ENCODE measurements at regions not wholly inside any gene's neighbourhood (a gene's known extent, or its start where the extent isn't known, plus 50 kb on each side); places are given as distances from the start of the nearest gene placed in this dataset.
A peak's percentile ranks its signal among the peaks of the same experiment; 100 is the strongest.

DNA sequence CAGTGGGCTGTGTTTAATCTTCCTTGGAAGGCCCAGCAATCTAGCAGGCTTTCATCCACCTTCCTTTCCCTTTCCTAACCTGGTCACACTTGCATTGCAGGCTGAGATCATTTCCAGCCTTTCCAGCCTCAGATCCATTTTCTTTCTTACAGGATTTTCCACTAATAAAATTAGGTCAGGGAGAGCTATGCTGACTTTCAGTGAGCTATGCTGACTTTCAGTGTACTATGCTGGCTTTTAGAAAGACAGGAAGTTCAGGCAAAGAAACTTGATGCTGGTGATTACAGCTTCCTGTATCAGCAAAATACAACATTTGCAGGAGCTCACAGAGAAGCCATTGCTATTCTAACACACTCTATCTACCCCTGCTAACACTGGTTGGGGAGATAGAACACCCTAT lies 735.0 kb downstream of the CCDC85A start:
- peaks cover 0 to 12% of the 10 kb centered on the region in 2 experiments for H3K9me3 ChIP-seq (ENCODE audit: control insufficient read depth in 2 of 2, low read length in 2 of 2)
- H3K4me3 ChIP-seq (ENCODE audit: low read depth, low read length), result no peak overlapping the region
- Mint-ChIP-seq H3K27ac (no peak overlapping the region), H3K4me3 (no peak overlapping the region), H3K27me3 (no peaks in the 10 kb centered on the region), H3K4me1 (no peaks in the 10 kb centered on the region), H3K36me3 (no peaks in the 10 kb centered on the region), H3K9me3 (peaks cover 0 to 32% (median 8%) of the 10 kb centered on the region in 7 donors)
- no peaks in the 10 kb centered on the region for H3K27me3 ChIP-seq (ENCODE audit: control insufficient read depth, insufficient read depth, low read length)
- no peak for DNase-seq
- no peak for ATAC-seq (ENCODE audit: low read depth in 2 of 2)
- no peak overlapping the region for H3K27ac ChIP-seq (ENCODE audit: insufficient read depth, low read length, poor library complexity, severe bottlenecking)
- H3K4me1 ChIP-seq (ENCODE audit: control insufficient read depth, insufficient read depth, low read length, poor library complexity, severe bottlenecking), result no peaks in the 10 kb centered on the region
- H3K36me3 ChIP-seq (ENCODE audit: control insufficient read depth, insufficient read depth, low read length), result no peaks in the 10 kb centered on the region

DNA sequence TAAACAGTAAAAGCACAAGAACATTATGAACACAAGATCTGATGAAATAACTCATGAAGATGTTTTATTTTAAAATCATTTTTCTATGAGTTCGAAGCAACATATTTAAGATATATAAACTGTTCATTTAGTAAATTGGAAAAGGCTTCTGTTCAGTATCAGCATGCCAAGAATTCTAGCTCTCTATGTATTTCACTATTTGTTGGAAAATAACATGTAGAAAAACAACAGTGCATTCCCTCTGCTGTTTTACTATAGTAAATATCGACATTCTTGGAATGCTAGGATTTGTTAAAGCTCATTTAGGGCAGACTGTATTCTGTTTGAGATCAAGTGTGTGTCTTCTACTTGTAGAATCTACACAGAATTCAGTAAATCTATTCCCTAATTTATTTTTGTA lies 750.2 kb downstream of the CCDC85A start:
- Histone ChIP-seq H3K36me3 (ENCODE audit: control insufficient read depth, insufficient read depth, low read length) (no peaks in the 10 kb centered on the region), H3K27me3 (ENCODE audit: control insufficient read depth, insufficient read depth, low read length) (no peaks in the 10 kb centered on the region), H3K4me1 (ENCODE audit: control insufficient read depth, insufficient read depth, low read length, poor library complexity, severe bottlenecking) (no peaks in the 10 kb centered on the region), H3K4me3 (ENCODE audit: low read depth, low read length) (no peak overlapping the region), H3K9me3 (ENCODE audit: control insufficient read depth in 2 of 2, low read length in 2 of 2) (no peaks in the 10 kb centered on the region), H3K27ac (ENCODE audit: insufficient read depth, low read length, poor library complexity, severe bottlenecking) (no peak overlapping the region)
- Mint-ChIP-seq H3K4me1 (no peaks in the 10 kb centered on the region), H3K9me3 (peaks cover 0 to 24% (median 5%) of the 10 kb centered on the region in 7 donors), H3K27me3 (no peaks in the 10 kb centered on the region), H3K36me3 (no peaks in the 10 kb centered on the region), H3K4me3 (no peak overlapping the region), H3K27ac (no peak overlapping the region)
- DNase-seq (no peak), ATAC-seq (ENCODE audit: low read depth in 2 of 2) (no peak)

GRCh38 chr2:56934866-56935265 lies 751.1 kb downstream of the CCDC85A start:
- no peaks in the 10 kb centered on the region for H3K36me3 Mint-ChIP-seq

DNA sequence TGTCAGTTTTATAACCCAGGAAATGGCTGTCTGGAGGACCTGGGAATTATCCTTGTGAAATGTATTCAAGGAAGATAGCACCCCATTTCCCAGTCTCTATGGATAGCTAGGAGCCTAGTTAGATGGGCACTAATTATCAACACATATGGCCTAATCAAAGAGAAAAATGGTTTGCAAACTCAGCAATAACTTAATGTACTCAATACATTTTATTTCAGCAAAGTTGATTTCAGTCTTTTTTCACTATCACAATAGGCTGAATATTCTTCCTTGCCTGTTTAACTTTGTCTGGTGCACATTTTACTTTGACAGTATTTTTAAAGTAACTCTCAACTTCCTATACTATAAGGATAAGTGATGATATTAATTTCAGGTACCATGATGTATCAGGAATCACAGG lies 756.3 kb downstream of the CCDC85A start:
- no peaks in the 10 kb centered on the region for H3K36me3 Mint-ChIP-seq
- peaks cover 5 to 30% (median 11%) of the 10 kb centered on the region in 7 donors for H3K9me3 Mint-ChIP-seq
- Histone ChIP-seq H3K4me3 (ENCODE audit: low read depth, low read length) (no peak overlapping the region), H3K9me3 (ENCODE audit: control insufficient read depth in 2 of 2, low read length in 2 of 2) (no peaks in the 10 kb centered on the region), H3K4me1 (ENCODE audit: control insufficient read depth, insufficient read depth, low read length, poor library complexity, severe bottlenecking) (no peaks in the 10 kb centered on the region), H3K36me3 (ENCODE audit: control insufficient read depth, insufficient read depth, low read length) (no peaks in the 10 kb centered on the region), H3K27ac (ENCODE audit: insufficient read depth, low read length, poor library complexity, severe bottlenecking) (no peak overlapping the region), H3K27me3 (ENCODE audit: control insufficient read depth, insufficient read depth, low read length) (no peaks in the 10 kb centered on the region)
- H3K27me3 Mint-ChIP-seq, result no peaks in the 10 kb centered on the region
- no peak overlapping the region for H3K27ac Mint-ChIP-seq
- ATAC-seq (ENCODE audit: low read depth in 2 of 2), result no peak
- H3K4me3 Mint-ChIP-seq, result no peak overlapping the region
- no peaks in the 10 kb centered on the region for H3K4me1 Mint-ChIP-seq
- DNase-seq, result no peak

More at GRCh38 chr2:56934866-56935265, 751.1 kb downstream of the CCDC85A start:
- no peak for DNase-seq
- Histone ChIP-seq H3K36me3 (ENCODE audit: control insufficient read depth, insufficient read depth, low read length) (no peaks in the 10 kb centered on the region), H3K4me1 (ENCODE audit: control insufficient read depth, insufficient read depth, low read length, poor library complexity, severe bottlenecking) (no peaks in the 10 kb centered on the region), H3K4me3 (ENCODE audit: low read depth, low read length) (no peak overlapping the region), H3K27ac (ENCODE audit: insufficient read depth, low read length, poor library complexity, severe bottlenecking) (no peak overlapping the region), H3K27me3 (ENCODE audit: control insufficient read depth, insufficient read depth, low read length) (no peaks in the 10 kb centered on the region), H3K9me3 (ENCODE audit: control insufficient read depth in 2 of 2, low read length in 2 of 2) (no peaks in the 10 kb centered on the region)
- H3K4me3 Mint-ChIP-seq, result no peak overlapping the region
- H3K9me3 Mint-ChIP-seq, result peaks cover 0 to 18% (median 8%) of the 10 kb centered on the region in 7 donors
- H3K27ac Mint-ChIP-seq, result no peak overlapping the region
- no peaks in the 10 kb centered on the region for H3K27me3 Mint-ChIP-seq
- no peak for ATAC-seq (ENCODE audit: low read depth in 2 of 2)
- H3K4me1 Mint-ChIP-seq, result no peaks in the 10 kb centered on the region

DNA sequence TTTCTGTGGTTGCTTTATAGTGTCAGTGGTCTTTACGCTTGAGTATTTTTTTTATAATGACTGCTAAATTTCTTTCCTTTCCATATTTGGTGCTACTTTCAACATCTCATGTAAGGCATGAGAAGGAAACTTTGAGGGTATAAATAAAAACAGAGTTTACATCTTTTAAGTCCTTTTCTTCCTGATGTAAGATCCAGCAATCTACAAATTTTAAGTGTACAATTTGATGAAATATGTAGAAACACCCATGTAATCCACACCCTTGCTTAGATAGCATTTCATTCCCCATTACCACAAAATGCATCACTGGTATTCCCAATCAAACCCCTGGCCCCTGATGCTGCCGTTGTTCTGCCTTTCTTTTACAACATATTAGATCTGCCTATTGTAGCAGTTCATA lies 769.1 kb downstream of the CCDC85A start:
- H3K4me3 ChIP-seq (ENCODE audit: low read depth, low read length), result no peak overlapping the region
- no peak overlapping the region for H3K4me3 Mint-ChIP-seq
- peaks cover 0 to 2% (median 0%) of the 10 kb centered on the region in 4 donors for H3K4me1 Mint-ChIP-seq
- ATAC-seq (ENCODE audit: low read depth in 2 of 2) (no peak), DNase-seq (no peak)
- no peak overlapping the region for H3K27ac Mint-ChIP-seq
- H3K36me3 Mint-ChIP-seq, result no peaks in the 10 kb centered on the region
- no peaks in the 10 kb centered on the region for H3K27me3 ChIP-seq (ENCODE audit: control insufficient read depth, insufficient read depth, low read length)
- H3K27ac ChIP-seq (ENCODE audit: insufficient read depth, low read length, poor library complexity, severe bottlenecking), result no peak overlapping the region
- no peaks in the 10 kb centered on the region for H3K36me3 ChIP-seq (ENCODE audit: control insufficient read depth, insufficient read depth, low read length)
- H3K4me1 ChIP-seq (ENCODE audit: control insufficient read depth, insufficient read depth, low read length, poor library complexity, severe bottlenecking), result no peaks in the 10 kb centered on the region
- H3K9me3 Mint-ChIP-seq, result peaks cover 6 to 40% (median 15%) of the 10 kb centered on the region in 7 donors
- H3K9me3 ChIP-seq (ENCODE audit: control insufficient read depth in 2 of 2, low read length in 2 of 2), result peaks cover 3 to 7% of the 10 kb centered on the region in 2 experiments
- H3K27me3 Mint-ChIP-seq, result no peaks in the 10 kb centered on the region

DNA sequence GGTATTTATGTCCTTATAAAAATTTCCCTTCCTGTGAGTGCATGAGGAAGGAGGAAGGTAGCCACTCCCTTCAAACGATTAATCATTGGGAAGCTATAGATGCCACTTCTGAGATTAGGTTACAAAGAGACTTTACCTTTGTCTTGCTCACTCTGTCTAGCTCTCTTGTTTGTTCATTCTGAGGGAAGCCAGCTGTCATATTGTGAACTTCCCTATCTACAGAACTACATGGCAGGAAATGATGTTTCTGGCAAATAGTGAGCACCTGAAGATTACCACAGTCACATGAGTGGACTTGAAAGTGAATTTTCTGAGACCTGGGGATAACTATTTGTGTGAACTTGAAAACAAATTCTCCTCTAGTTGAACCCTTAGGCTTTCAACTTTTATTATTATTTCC lies 776.8 kb downstream of the CCDC85A start:
- ATAC-seq (ENCODE audit: low read depth in 2 of 2) (no peak), DNase-seq (no peak)
- Histone ChIP-seq H3K4me3 (ENCODE audit: low read depth, low read length) (no peak overlapping the region), H3K27ac (ENCODE audit: insufficient read depth, low read length, poor library complexity, severe bottlenecking) (no peak overlapping the region), H3K27me3 (ENCODE audit: control insufficient read depth, insufficient read depth, low read length) (no peaks in the 10 kb centered on the region), H3K36me3 (ENCODE audit: control insufficient read depth, insufficient read depth, low read length) (no peaks in the 10 kb centered on the region), H3K4me1 (ENCODE audit: control insufficient read depth, insufficient read depth, low read length, poor library complexity, severe bottlenecking) (no peaks in the 10 kb centered on the region), H3K9me3 (ENCODE audit: control insufficient read depth in 2 of 2, low read length in 2 of 2) (peaks cover 2 to 8% of the 10 kb centered on the region in 2 experiments)
- peaks cover 0 to 23% (median 7%) of the 10 kb centered on the region in 7 donors for H3K9me3 Mint-ChIP-seq
- no peak overlapping the region for H3K4me3 Mint-ChIP-seq
- H3K4me1 Mint-ChIP-seq, result peaks cover 0 to 2% (median 0%) of the 10 kb centered on the region in 4 donors
- H3K36me3 Mint-ChIP-seq, result no peaks in the 10 kb centered on the region
- H3K27ac Mint-ChIP-seq, result no peak overlapping the region
- no peaks in the 10 kb centered on the region for H3K27me3 Mint-ChIP-seq

DNA sequence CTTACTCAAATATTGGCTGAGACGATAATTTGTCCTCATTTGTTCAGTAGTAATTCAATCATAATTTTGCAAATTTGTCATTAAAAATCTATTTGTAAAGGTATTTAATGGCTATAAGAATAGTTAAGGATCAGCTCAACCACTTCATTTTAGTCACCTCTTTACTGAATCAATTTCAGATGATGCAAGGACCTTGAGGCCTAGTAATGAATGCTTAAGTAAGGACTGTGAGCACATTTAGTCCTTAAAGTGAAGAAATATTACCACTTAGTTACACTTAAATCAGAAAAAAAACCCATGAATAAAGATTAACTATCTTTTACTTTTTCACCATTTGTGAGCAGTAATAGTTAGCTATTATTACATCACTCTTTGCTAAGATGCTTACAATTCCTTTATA lies 778.9 kb downstream of the CCDC85A start:
- ATAC-seq (ENCODE audit: low read depth in 2 of 2) (no peak), DNase-seq (no peak)
- Histone ChIP-seq H3K27ac (ENCODE audit: insufficient read depth, low read length, poor library complexity, severe bottlenecking) (no peak overlapping the region), H3K4me1 (ENCODE audit: control insufficient read depth, insufficient read depth, low read length, poor library complexity, severe bottlenecking) (no peaks in the 10 kb centered on the region), H3K27me3 (ENCODE audit: control insufficient read depth, insufficient read depth, low read length) (no peaks in the 10 kb centered on the region), H3K4me3 (ENCODE audit: low read depth, low read length) (no peak overlapping the region), H3K9me3 (ENCODE audit: control insufficient read depth in 2 of 2, low read length in 2 of 2) (peaks cover 2 to 8% of the 10 kb centered on the region in 2 experiments), H3K36me3 (ENCODE audit: control insufficient read depth, insufficient read depth, low read length) (no peaks in the 10 kb centered on the region)
- peaks cover 0 to 19% (median 7%) of the 10 kb centered on the region in 7 donors for H3K9me3 Mint-ChIP-seq
- H3K27me3 Mint-ChIP-seq, result no peaks in the 10 kb centered on the region
- H3K4me3 Mint-ChIP-seq, result no peak overlapping the region
- H3K36me3 Mint-ChIP-seq, result no peaks in the 10 kb centered on the region
- no peaks in the 10 kb centered on the region for H3K4me1 Mint-ChIP-seq
- no peak overlapping the region for H3K27ac Mint-ChIP-seq

DNA sequence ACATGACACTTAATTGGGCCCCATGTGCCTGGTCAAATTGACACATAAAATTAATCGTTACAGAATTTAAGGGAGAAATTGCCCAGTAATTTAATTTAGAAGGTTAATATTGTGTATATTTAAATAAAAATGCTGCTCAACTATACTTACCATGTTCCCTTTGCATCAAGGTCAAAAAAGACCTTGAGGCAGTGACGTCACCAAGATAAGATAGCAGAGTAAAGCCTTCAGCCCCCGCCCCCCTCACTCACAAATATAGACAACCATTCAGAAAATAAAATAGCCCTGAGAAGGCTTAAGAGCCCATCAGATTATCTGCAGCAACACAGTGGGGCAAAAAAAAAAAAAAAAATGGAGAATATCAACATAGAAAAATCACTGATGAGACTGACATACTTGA lies 785.7 kb downstream of the CCDC85A start:
- Histone ChIP-seq H3K4me3 (ENCODE audit: low read depth, low read length) (no peak overlapping the region), H3K36me3 (ENCODE audit: control insufficient read depth, insufficient read depth, low read length) (no peaks in the 10 kb centered on the region), H3K4me1 (ENCODE audit: control insufficient read depth, insufficient read depth, low read length, poor library complexity, severe bottlenecking) (no peaks in the 10 kb centered on the region), H3K27ac (ENCODE audit: insufficient read depth, low read length, poor library complexity, severe bottlenecking) (no peak overlapping the region), H3K9me3 (ENCODE audit: control insufficient read depth in 2 of 2, low read length in 2 of 2) (peaks cover 0 to 8% of the 10 kb centered on the region in 2 experiments), H3K27me3 (ENCODE audit: control insufficient read depth, insufficient read depth, low read length) (no peaks in the 10 kb centered on the region)
- Mint-ChIP-seq H3K4me1 (no peaks in the 10 kb centered on the region), H3K9me3 (peaks cover 2 to 16% (median 5%) of the 10 kb centered on the region in 7 donors), H3K4me3 (no peak overlapping the region), H3K27me3 (no peaks in the 10 kb centered on the region), H3K36me3 (no peaks in the 10 kb centered on the region), H3K27ac (peak overlapping the region in 1 of 3 donors; percentile 41)
- ATAC-seq (ENCODE audit: low read depth in 2 of 2), result no peak
- DNase-seq, result no peak

All from CD4-positive, CD25-positive, alpha-beta regulatory T cell (primary cell).